22Rv1 (cell line): ENCODE measurements at regions not wholly inside any gene's neighbourhood (a gene's known extent, or its start where the extent isn't known, plus 50 kb on each side); places are given as distances from the start of the nearest gene placed in this dataset.

ENCODE experiments used
- H3K27ac ChIP-seq: fragments of 450-650 bp; 2 replicates; pipeline ENCODE4 v1.5.1; 2017
- ZFX ChIP-seq: fragments of 450-650 bp; IDR thresholded peaks from 2 replicates; pipeline ENCODE4 v1.6.1; 2017; ENCODE audit warnings: antibody characterized with exemption, borderline replicate concordance
- TF ChIP-seq, protein P1 (sequence below): fragments of 450-650 bp; IDR thresholded peaks from 2 replicates; pipeline ENCODE4 v1.5.1; 2017; ENCODE audit warnings: mild to moderate bottlenecking

DNA sequence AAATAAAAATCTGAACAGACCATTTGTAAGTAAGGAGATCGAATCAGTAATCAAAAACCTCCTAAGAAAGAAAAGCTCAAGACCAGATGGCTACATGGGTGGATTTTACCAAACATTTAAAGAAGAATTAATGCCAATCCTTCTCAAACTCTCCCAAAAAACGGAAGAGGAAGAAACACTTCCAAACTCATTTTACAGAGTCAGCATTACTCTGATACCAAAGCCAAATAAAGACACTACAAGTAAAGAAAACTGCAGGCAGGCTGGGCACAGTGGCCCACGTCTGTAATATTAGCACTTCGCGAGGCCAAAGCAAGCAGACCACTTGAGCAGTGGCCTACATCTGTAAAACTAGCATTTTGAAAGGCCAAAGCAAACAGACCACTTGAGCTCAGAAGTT lies 159.8 kb downstream of the DPY19L2 start:
- no peak for TF ChIP-seq ZFX
- TF ChIP-seq, protein P1, sequence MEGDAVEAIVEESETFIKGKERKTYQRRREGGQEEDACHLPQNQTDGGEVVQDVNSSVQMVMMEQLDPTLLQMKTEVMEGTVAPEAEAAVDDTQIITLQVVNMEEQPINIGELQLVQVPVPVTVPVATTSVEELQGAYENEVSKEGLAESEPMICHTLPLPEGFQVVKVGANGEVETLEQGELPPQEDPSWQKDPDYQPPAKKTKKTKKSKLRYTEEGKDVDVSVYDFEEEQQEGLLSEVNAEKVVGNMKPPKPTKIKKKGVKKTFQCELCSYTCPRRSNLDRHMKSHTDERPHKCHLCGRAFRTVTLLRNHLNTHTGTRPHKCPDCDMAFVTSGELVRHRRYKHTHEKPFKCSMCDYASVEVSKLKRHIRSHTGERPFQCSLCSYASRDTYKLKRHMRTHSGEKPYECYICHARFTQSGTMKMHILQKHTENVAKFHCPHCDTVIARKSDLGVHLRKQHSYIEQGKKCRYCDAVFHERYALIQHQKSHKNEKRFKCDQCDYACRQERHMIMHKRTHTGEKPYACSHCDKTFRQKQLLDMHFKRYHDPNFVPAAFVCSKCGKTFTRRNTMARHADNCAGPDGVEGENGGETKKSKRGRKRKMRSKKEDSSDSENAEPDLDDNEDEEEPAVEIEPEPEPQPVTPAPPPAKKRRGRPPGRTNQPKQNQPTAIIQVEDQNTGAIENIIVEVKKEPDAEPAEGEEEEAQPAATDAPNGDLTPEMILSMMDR = no peak
- H3K27ac ChIP-seq = 0 out of 2 replicates have a peak overlapping the region, but pooled peaks have one; percentile 2

DNA sequence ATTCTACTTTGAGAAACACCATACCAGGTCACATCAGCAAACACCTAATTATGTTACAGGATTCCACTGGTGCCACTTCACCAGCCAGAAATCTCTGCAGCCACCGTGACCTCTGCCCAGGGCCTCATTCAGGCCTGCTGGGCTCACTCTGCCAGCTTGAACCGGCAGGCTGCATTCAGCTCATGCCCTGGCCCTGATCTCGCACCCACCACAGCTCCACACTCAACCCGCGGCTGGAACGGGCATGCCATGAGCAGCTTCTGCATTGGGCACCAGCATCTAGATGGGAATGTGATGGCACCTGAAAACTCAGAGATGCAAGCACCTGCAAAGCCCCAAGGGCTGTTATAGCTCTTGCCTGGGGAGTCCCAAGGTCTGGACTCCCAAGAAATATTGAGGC lies 168.7 kb downstream of the DPY19L2 start:
- H3K27ac ChIP-seq = no peak overlapping the region
- no peak for TF ChIP-seq ZFX
- TF ChIP-seq, protein P1 = no peak

DNA sequence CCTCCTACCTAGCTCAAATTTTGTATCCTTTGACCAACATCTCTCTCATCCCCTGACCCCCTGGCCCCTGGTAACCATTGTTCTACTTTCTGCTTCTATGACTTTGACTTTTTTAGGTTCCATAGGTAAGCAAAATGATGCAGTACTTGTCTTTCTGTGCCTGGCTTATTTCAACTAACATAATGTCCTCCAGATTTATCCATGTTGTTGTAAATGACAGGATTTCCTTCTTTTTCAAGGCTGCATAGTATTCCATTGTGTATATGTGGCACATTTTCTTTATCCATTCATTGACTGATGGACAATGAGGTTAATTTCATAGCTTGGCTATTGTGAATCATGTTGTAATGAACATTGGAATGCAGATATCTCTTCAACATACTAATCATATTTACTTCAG lies 170.1 kb downstream of the DPY19L2 start:
- peak overlapping the region; percentile 96 for H3K27ac ChIP-seq
- TF ChIP-seq ZFX = no peak

DNA sequence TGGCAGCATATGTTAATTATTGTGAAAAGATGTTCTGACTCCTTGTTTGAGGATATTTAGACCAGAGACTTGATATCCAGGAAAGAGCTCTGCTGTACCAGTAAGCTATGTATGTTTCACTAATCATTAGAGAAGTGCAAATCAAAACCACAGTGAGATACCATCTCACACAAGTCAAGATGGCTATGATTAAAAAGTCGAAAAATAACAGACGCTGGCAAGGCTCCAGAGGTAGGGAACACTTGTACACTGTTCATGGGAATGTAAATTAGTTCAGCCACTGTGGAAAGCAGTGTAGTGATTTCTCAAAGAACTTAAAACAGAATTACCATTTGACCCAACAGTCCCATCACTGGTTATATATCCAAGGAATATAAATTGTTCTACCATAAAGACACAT lies 171.6 kb downstream of the DPY19L2 start:
- TF ChIP-seq, protein P1 = no peak
- TF ChIP-seq ZFX = no peak
- H3K27ac ChIP-seq = peak overlapping the region; percentile 96

DNA sequence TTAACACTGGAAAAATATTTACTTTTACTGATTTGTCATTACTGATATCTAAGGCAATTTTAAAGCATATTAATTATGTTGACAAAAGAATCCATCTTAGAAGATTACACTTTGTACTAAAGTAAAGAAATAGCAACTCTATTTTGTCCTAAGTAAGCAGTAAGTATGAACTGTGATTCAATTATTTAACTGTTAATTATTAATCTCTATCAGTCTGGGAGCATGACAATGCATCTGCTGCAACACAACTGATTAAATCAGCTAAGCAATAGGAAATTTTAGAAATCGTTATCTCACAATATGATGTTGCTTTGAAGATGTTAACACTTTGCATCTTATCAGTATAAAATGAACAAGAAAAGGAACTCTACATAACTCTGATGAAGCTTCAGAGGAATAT lies 172.3 kb downstream of the DPY19L2 start:
- H3K27ac ChIP-seq = peak overlapping the region; percentile 96
- TF ChIP-seq ZFX = no peak
- TF ChIP-seq, protein P1 = no peak

DNA sequence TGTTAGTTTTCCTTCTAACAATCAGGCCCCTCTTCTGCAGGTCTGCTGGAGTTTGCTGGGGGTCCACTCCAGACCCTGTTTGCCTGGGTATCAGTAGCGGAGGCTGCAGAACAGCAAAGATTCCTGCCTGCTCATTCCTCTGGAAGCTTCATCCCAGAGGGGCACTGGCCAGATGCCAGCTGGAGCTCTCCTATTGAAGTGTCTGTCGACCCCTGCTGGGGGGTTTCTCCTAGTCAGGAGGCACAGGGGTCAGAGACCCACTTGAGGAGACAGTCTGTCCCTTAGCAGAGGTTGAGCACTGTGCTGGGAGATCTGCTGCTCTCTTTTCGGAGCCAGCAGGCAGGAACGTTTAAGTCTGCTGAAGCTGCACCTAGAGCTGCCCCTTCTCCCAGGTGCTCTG lies 174.9 kb downstream of the DPY19L2 start:
- peak overlapping the region; percentile 0; the same call in 1 of the 2 replicates for H3K27ac ChIP-seq

DNA sequence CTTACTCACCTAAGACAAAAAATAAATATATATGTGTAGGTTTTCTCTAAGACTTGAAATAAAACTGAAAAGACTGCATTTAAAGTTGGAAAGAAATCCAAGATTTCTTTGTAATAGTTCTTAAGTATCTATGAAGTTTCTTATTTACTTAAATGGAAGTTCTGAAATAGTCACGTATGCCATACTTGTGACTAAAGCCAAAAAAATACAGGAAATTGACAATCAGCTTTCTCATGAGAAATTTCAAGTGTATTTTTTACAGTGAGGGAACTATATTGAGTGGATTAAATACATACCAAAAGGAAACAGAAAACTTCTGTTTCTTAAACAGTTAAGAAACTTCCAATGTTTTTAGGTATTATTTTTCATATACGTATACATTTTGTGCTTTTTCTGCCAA lies 188.1 kb downstream of the DPY19L2 start:
- H3K27ac ChIP-seq = no peak overlapping the region
- TF ChIP-seq, protein P1 = no peak
- TF ChIP-seq ZFX = no peak

DNA sequence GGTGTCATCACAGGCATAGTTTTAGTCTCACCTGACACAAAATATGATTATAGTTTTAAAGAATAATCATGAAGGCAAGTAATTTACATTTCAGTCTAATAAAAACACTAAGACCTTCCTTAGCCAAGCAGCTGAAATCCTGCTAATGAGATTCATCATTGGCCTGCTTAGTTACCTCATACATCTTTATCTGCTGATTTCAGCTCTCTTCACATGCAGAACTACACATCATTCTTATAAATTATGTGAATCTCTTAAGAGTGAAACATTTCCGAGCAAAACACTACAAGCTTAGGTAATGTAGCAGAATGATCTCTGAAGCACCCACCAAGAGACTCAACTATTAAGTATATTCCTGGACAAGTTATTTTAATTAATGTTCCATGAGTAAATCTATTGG lies 198.1 kb downstream of the DPY19L2 start:
- no peak overlapping the region for H3K27ac ChIP-seq
- TF ChIP-seq, protein P1 = no peak
- TF ChIP-seq ZFX = no peak
